ENCODE measurements at regions not wholly inside any gene's neighbourhood (a gene's known extent, or its start where the extent isn't known, plus 50 kb on each side); places are given as distances from the start of the nearest gene placed in this dataset.
"Not testable (repeated sequence)": the region's sequence is repeated elsewhere in the genome, so short reads cannot be mapped to it uniquely, and the experiment has no call there.

DNA sequence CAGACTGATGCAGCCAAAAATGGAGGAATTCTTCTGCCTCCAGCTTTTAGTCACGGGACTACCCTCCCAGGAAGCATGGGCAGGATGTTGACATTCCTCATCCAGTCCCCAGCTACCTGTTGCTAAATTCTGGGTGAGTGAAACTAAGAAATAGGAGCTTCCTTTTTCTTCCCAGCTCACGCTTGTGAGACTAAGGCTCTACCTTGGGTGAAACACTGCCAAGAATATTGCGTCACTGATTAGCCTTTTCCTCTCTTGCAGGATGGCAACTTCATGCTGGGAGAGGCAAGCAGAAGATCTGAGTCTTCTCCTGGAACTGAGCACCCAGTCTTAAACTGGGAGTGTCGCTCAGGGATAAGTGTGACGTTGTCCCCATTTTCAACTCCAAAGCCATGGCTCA, 59.7 kb downstream of the RNU2-63P start:
- intact Hi-C loops (cut with DNase I); DNase-seq (ENCODE audit: low spot score); ATAC-seq: not testable (repeated sequence)

- ATAC-seq; DNase-seq (ENCODE audit: low spot score); intact Hi-C loops (cut with DNase I): not testable (repeated sequence)
These were observed 67.3 kb downstream of the RNU2-63P start for GRCh38 chr2:87949008-87949407.

GRCh38 chr2:87946644-87947370, 69.5 kb downstream of the RNU2-63P start:
- ATAC-seq; DNase-seq (ENCODE audit: low spot score); intact Hi-C loops (cut with DNase I): not testable (repeated sequence)

GRCh38 chr2:87939299-87939698, 77.0 kb downstream of the RNU2-63P start:
- DNase-seq (ENCODE audit: low spot score); ATAC-seq; intact Hi-C loops (cut with DNase I): not testable (repeated sequence)

- DNase-seq (ENCODE audit: low spot score); ATAC-seq; intact Hi-C loops (cut with DNase I): not testable (repeated sequence)
These were observed 93.5 kb upstream of the RGPD2 start for GRCh38 chr2:87919023-87919665.

- ATAC-seq; intact Hi-C loops (cut with DNase I); DNase-seq (ENCODE audit: low spot score): not testable (repeated sequence)
These were observed 91.6 kb upstream of the RGPD2 start for GRCh38 chr2:87917194-87917593.

- ATAC-seq; DNase-seq (ENCODE audit: low spot score); intact Hi-C loops (cut with DNase I): not testable (repeated sequence)
These were observed 85.3 kb upstream of the RGPD2 start for GRCh38 chr2:87910848-87911247.

- ATAC-seq; intact Hi-C loops (cut with DNase I); DNase-seq (ENCODE audit: low spot score): not testable (repeated sequence)
These were observed 83.4 kb upstream of the RGPD2 start for GRCh38 chr2:87909042-87909441.

- DNase-seq (ENCODE audit: low spot score); intact Hi-C loops (cut with DNase I); ATAC-seq: not testable (repeated sequence)
These were observed 82.0 kb upstream of the RGPD2 start for GRCh38 chr2:87907556-87908099.

- intact Hi-C loops (cut with DNase I); DNase-seq (ENCODE audit: low spot score): not testable (repeated sequence)
- ATAC-seq: peak; percentile 55
These were observed 77.9 kb upstream of the RGPD2 start for GRCh38 chr2:87903242-87904114.

- ATAC-seq; intact Hi-C loops (cut with DNase I); DNase-seq (ENCODE audit: low spot score): not testable (repeated sequence)
These were observed 58.1 kb upstream of the RGPD2 start for GRCh38 chr2:87883659-87884058.

Measured in sciatic nerve (tissue), 2 donors.